B cell (primary cell): ENCODE measurements at regions not wholly inside any gene's neighbourhood (a gene's known extent, or its start where the extent isn't known, plus 50 kb on each side); places are given as distances from the start of the nearest gene placed in this dataset.

Experiments
- ATAC-seq: fragments of 200-7000 bp; cut with Tn5 transposase; one replicate; pipeline ENCODE4 v1.10.0; 2021; ENCODE audit warnings: low read depth, mild to moderate bottlenecking, moderate number of reproducible peaks, moderate library complexity
- CTCF ChIA-PET: fragments of 350-600 bp; sonication (Branson Sonifier 250); formaldehyde crosslinking; loops from one replicate; lab custom pipeline; 2021; ENCODE audit warnings: antibody characterized with exemption, inconsistent platforms; lab: Charles Lee
- POLR2A ChIA-PET: fragments of 350-600 bp; sonication (Branson Sonifier 250); formaldehyde crosslinking; loops from one replicate; lab custom pipeline; 2021; ENCODE audit warnings: antibody characterized with exemption; lab: Charles Lee
- DNase-seq: peaks from one replicate; pipeline ENCODE4 v3.0.0; 2013
- H2AFZ ChIP-seq: 2 replicates; pipeline ENCODE4 v1.6.1; 2012; ENCODE audit warnings: mild to moderate bottlenecking, low read depth, low read length; ENCODE audit not compliant: insufficient read depth, poor library complexity, severe bottlenecking
- H3K27ac ChIP-seq, 2 donors: 1 replicate in 1 of 2; 2 replicates in 1 of 2; pipeline ENCODE4 v1.5.1; 2012 to 2013; ENCODE audit warnings: low read length in 2 of 2, mild to moderate bottlenecking in 2 of 2, moderate library complexity in 1 of 2
- H3K27me3 ChIP-seq, 4 experiments: fragments of 200-600 bp in 1 of 4; sonication (generic) in 1 of 4; replicated peaks in 1 of 4; 1 replicate in 2 of 4; 2 replicates in 2 of 4; pipeline versions ENCODE4 v1.6.1 to v1.7.0; 2013 to 2016; ENCODE audit warnings: low read length in 3 of 4, mild to moderate bottlenecking in 2 of 4, mixed read lengths in 1 of 4, moderate library complexity in 1 of 4; ENCODE audit not compliant: insufficient read depth in 4 of 4, control insufficient read depth in 3 of 4; ENCODE audit errors: control extremely low read depth in 1 of 4
- H3K36me3 ChIP-seq, 2 experiments: replicated peaks in 1 of 2; 1 replicate in 1 of 2; 2 replicates in 1 of 2; pipeline versions ENCODE4 v1.6.1 to v1.7.1; 2013; ENCODE audit warnings: low read length in 1 of 2; ENCODE audit not compliant: insufficient read depth in 2 of 2, control insufficient read depth in 1 of 2; ENCODE audit errors: control extremely low read depth in 1 of 2, extremely low read depth in 1 of 2
- H3K4me1 ChIP-seq, 2 donors: fragments of 200-600 bp in 1 of 2; sonication (generic) in 1 of 2; 1 replicate in 1 of 2; 2 replicates in 1 of 2; pipeline versions ENCODE4 v1.5.1 to v1.6.1; 2013 to 2017; ENCODE audit warnings: low read length in 2 of 2; ENCODE audit not compliant: control insufficient read depth in 2 of 2, insufficient read depth in 2 of 2
- H3K4me2 ChIP-seq: replicated peaks from 2 replicates; pipeline ENCODE3; 2012; ENCODE audit warnings: mild to moderate bottlenecking, low read depth, low read length; ENCODE audit not compliant: poor library complexity, severe bottlenecking
- H3K4me3 ChIP-seq, 5 experiments: fragments of 200-600 bp in 1 of 5; sonication (generic) in 1 of 5; 1 replicate in 3 of 5; 2 replicates in 2 of 5; pipeline versions ENCODE4 v1.5.1 to v1.7.0; 2011 to 2016; ENCODE audit warnings: low read length in 4 of 5, mild to moderate bottlenecking in 4 of 5, low read depth in 2 of 5, control low read depth in 1 of 5, moderate library complexity in 1 of 5; ENCODE audit not compliant: insufficient read depth in 1 of 5; ENCODE audit errors: control extremely low read depth in 1 of 5, extremely low read depth in 1 of 5
- H3K79me2 ChIP-seq: fragments of 200-600 bp; sonication (generic); one replicate; pipeline ENCODE4 v1.6.0; 2016; ENCODE audit warnings: low read length; ENCODE audit not compliant: control insufficient read depth, insufficient read depth
- H3K9ac ChIP-seq: fragments of 200-600 bp; sonication (generic); 2 replicates; pipeline ENCODE4 v1.6.1; 2017; ENCODE audit warnings: mild to moderate bottlenecking, low read length, moderate library complexity
- H3K9me3 ChIP-seq, 3 donors: one replicate each; pipeline versions ENCODE4 v1.6.1 to v1.7.1; 2013; ENCODE audit warnings: low read length in 2 of 3; ENCODE audit not compliant: control insufficient read depth in 2 of 3, insufficient read depth in 1 of 3; ENCODE audit errors: control extremely low read depth in 1 of 3
- H4K20me1 ChIP-seq: 2 replicates; pipeline ENCODE4 v1.6.0; 2012; ENCODE audit warnings: mild to moderate bottlenecking, low read length; ENCODE audit not compliant: insufficient read depth, control insufficient read depth, poor library complexity, severe bottlenecking
- H3K27ac Mint-ChIP-seq: one replicate; pipeline ENCODE4 v1.8.0; 2021; ENCODE audit warnings: mixed read lengths
- H3K27me3 Mint-ChIP-seq: one replicate; pipeline ENCODE4 v1.8.0; 2021; ENCODE audit warnings: mixed read lengths
- H3K4me1 Mint-ChIP-seq: one replicate; pipeline ENCODE4 v1.8.0; 2021; ENCODE audit warnings: mixed read lengths
- H3K4me3 Mint-ChIP-seq: one replicate; pipeline ENCODE4 v1.8.0; 2021; ENCODE audit warnings: mixed read lengths
- H3K9me3 Mint-ChIP-seq: one replicate; pipeline ENCODE4 v1.8.0; 2022; ENCODE audit warnings: mixed read lengths; ENCODE audit not compliant: insufficient read depth
- EZH2 ChIP-seq: IDR thresholded peaks from 2 replicates; pipeline ENCODE4 v1.6.1; 2012; ENCODE audit warnings: borderline replicate concordance, low read depth, mild to moderate bottlenecking, moderate library complexity, low read length; ENCODE audit not compliant: insufficient read depth, poor library complexity, severe bottlenecking
- WGBS: methylation state at CpG from one replicate; pipeline ENCODE4 v1.1.5; 2013; ENCODE audit warnings: missing lambda C conversion rate; ENCODE audit not compliant: insufficient coverage; 5-methylcytosine and 5-hydroxymethylcytosine counted together
- intact Hi-C: fragments of 100-400 bp; cut with micrococcal nuclease; formaldehyde crosslinking; loops from one replicate; pipeline ENCODE4 v1.10.0; 2022
- TF ChIP-seq, protein P1 (sequence below): fragments of 200-600 bp; IDR thresholded peaks from one replicate; pipeline ENCODE4 v1.8.0; 2022; ENCODE audit warnings: antibody characterized with exemption, mild to moderate bottlenecking

- H3K27me3 Mint-ChIP-seq, result no peaks in the 10 kb centered on the region
- H3K27ac ChIP-seq, result no peak overlapping the region
- no peak overlapping the region for H3K9ac ChIP-seq
- H4K20me1 ChIP-seq, result no peaks in the 10 kb centered on the region
- peaks cover 2% of the 10 kb centered on the region for H3K9me3 Mint-ChIP-seq
- H3K4me2 ChIP-seq, result no peak overlapping the region
- ATAC-seq (no peak), DNase-seq (no peak)
- POLR2A ChIA-PET, result no interaction called here
- no peaks in the 10 kb centered on the region for H3K4me1 Mint-ChIP-seq
- H3K9me3 ChIP-seq, result no peaks in the 10 kb centered on the region
- TF ChIP-seq, protein P1, sequence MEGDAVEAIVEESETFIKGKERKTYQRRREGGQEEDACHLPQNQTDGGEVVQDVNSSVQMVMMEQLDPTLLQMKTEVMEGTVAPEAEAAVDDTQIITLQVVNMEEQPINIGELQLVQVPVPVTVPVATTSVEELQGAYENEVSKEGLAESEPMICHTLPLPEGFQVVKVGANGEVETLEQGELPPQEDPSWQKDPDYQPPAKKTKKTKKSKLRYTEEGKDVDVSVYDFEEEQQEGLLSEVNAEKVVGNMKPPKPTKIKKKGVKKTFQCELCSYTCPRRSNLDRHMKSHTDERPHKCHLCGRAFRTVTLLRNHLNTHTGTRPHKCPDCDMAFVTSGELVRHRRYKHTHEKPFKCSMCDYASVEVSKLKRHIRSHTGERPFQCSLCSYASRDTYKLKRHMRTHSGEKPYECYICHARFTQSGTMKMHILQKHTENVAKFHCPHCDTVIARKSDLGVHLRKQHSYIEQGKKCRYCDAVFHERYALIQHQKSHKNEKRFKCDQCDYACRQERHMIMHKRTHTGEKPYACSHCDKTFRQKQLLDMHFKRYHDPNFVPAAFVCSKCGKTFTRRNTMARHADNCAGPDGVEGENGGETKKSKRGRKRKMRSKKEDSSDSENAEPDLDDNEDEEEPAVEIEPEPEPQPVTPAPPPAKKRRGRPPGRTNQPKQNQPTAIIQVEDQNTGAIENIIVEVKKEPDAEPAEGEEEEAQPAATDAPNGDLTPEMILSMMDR, result no peak
- no peak for TF ChIP-seq EZH2
- no peaks in the 10 kb centered on the region for H3K79me2 ChIP-seq
- no peak overlapping the region for H3K4me3 ChIP-seq
- CTCF ChIA-PET, result no interaction called here
- no peak overlapping the region for H3K27ac Mint-ChIP-seq
- intact Hi-C loops, result no loop called here
- no peaks in the 10 kb centered on the region for H3K27me3 ChIP-seq
- H3K4me3 Mint-ChIP-seq, result no peak overlapping the region
- WGBS, result 74% methylated on average over 2 of the region's 4 CpGs
- no peak overlapping the region for H2AFZ ChIP-seq
- H3K4me1 ChIP-seq, result no peaks in the 10 kb centered on the region
- no peaks in the 10 kb centered on the region for H3K36me3 ChIP-seq
These were observed 205.8 kb downstream of the ZIC4 start for GRCh38 chr3:147200545-147200944.

GRCh38 chr3:147197739-147198138, 208.6 kb downstream of the ZIC4 start:
- CTCF ChIA-PET, result no interaction called here
- H3K27ac ChIP-seq, result no peak overlapping the region
- H3K9me3 ChIP-seq, result no peaks in the 10 kb centered on the region
- H3K4me1 ChIP-seq, result no peaks in the 10 kb centered on the region
- Mint-ChIP-seq H3K4me1 (no peaks in the 10 kb centered on the region), H3K9me3 (no peaks in the 10 kb centered on the region), H3K4me3 (no peak overlapping the region), H3K27ac (no peak overlapping the region), H3K27me3 (no peaks in the 10 kb centered on the region)
- DNase-seq, result no peak
- H3K9ac ChIP-seq, result no peak overlapping the region
- no peak overlapping the region for H3K4me2 ChIP-seq
- intact Hi-C loops, result no loop called here
- H3K27me3 ChIP-seq, result no peaks in the 10 kb centered on the region
- TF ChIP-seq EZH2, result no peak
- TF ChIP-seq, protein P1, result no peak
- H4K20me1 ChIP-seq, result no peaks in the 10 kb centered on the region
- no peaks in the 10 kb centered on the region for H3K79me2 ChIP-seq
- no peak overlapping the region for H2AFZ ChIP-seq
- ATAC-seq, result no peak
- no peak overlapping the region for H3K4me3 ChIP-seq
- POLR2A ChIA-PET, result no interaction called here
- H3K36me3 ChIP-seq, result no peaks in the 10 kb centered on the region
